Activated naive CD4-positive, alpha-beta T cell treated with anti-CD3 and anti-CD28 coated beads, Interleukin-2, amount 10 ng/mL, durations not matched to agents 7 days and 5 days (primary cell): ENCODE measurements at regions not wholly inside any gene's neighbourhood (a gene's known extent, or its start where the extent isn't known, plus 50 kb on each side); places are given as distances from the start of the nearest gene placed in this dataset.
"Not testable (repeated sequence)": the region's sequence is repeated elsewhere in the genome, so short reads cannot be mapped to it uniquely, and the experiment has no call there.

Source experiments
- CTCF ChIA-PET: fragments of 350-600 bp; sonication (Branson Sonifier 250); formaldehyde crosslinking; loops from one replicate; lab custom pipeline; 2021; ENCODE audit warnings: antibody characterized with exemption; lab: Charles Lee
- DNase-seq: peaks from one replicate; pipeline ENCODE4 v3.0.0-alpha.2; 2020
- H3K27ac Mint-ChIP-seq: one replicate; pipeline ENCODE4 v1.8.0; 2021; ENCODE audit warnings: mild to moderate bottlenecking, moderate library complexity, mixed read lengths
- H3K27me3 Mint-ChIP-seq: one replicate; pipeline ENCODE4 v1.8.0; 2021; ENCODE audit warnings: mild to moderate bottlenecking, mixed read lengths
- H3K36me3 Mint-ChIP-seq: one replicate; pipeline ENCODE4 v1.8.0; 2021; ENCODE audit warnings: mixed read lengths
- H3K4me1 Mint-ChIP-seq: one replicate; pipeline ENCODE4 v1.8.0; 2021; ENCODE audit warnings: mixed read lengths
- H3K4me3 Mint-ChIP-seq: one replicate; pipeline ENCODE4 v1.8.0; 2021; ENCODE audit warnings: mild to moderate bottlenecking, moderate library complexity, mixed read lengths
- H3K9me3 Mint-ChIP-seq: one replicate; pipeline ENCODE4 v1.8.0; 2021; ENCODE audit warnings: mixed read lengths

DNA sequence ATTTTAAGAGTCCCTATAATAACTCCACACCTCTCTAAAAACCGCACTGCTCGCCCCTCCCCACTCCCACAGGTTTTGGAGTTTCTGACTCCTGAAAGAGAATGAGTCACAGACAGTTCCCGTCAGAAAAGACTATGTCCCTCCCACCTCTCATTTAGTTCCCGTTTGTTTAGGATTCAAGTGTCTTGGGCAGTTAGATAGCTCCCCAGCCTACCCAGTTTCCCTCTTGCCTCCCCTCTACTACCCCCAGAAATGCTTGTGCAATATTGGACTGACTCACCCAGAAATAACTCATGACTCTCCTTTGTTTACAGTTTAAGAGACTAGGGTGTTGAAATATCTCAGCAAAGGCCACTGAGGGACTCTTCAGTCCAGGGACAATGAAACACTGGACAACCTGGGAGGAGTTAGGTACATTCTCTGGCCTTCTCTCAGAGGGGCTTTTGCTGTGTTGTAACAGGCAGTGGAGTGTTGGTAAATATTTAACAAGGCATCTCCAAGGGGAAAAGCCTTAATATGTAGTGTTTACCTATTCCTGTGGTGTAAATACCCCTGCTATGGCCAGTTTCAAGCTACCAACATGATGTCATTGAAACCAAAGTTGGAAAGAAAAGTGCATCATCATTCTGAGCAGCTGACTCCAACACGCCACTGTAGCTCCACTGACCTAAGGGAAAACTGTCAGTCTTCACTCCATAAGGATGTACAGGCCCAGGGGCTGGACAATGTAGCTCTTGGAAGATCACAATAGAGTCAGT, 96.1 kb upstream of the CHD2 start:
- no peaks in the 10 kb centered on the region for H3K9me3 Mint-ChIP-seq
- DNase-seq, result peak; percentile 58
- no peak overlapping the region for H3K4me3 Mint-ChIP-seq
- CTCF ChIA-PET, result interaction anchor here (0.6 to 5.0 kb wide), 4 partner anchors 103 to 214 kb away, joined by 3 to 26 read pairs (median 4); no protein-coding TSS in a partner anchor
- peaks cover 9% of the 10 kb centered on the region for H3K36me3 Mint-ChIP-seq
- H3K4me1 Mint-ChIP-seq, result peaks cover 47% of the 10 kb centered on the region
- H3K27ac Mint-ChIP-seq, result peak overlapping the region; percentile 1
- H3K27me3 Mint-ChIP-seq, result no peaks in the 10 kb centered on the region

DNA sequence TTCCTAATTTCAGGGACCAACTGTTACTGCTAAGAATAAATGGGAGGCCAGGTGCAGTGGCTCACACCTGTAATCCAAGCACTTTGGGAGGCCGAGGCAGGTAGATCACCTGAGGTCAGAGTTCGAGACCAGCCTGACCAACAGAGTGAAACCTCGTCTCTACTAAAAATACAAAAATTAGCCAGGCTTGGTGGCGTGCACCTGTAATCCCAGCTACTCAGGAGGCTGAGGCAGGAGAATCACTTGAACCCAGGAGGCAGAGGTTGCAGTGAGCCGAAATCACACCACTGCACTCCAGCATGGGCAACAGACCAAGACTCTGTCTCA, 95.6 kb upstream of the CHD2 start:
- H3K9me3 Mint-ChIP-seq, H3K27ac Mint-ChIP-seq, H3K4me3 Mint-ChIP-seq, DNase-seq, H3K27me3 Mint-ChIP-seq, H3K36me3 Mint-ChIP-seq: not testable (repeated sequence)
- CTCF ChIA-PET, result interaction anchor here (0.9 to 5.0 kb wide), 4 partner anchors 33 to 113 kb away, joined by 3 to 26 read pairs (median 4); no protein-coding TSS in a partner anchor
- H3K4me1 Mint-ChIP-seq, result peaks cover 49% of the 10 kb centered on the region

DNA sequence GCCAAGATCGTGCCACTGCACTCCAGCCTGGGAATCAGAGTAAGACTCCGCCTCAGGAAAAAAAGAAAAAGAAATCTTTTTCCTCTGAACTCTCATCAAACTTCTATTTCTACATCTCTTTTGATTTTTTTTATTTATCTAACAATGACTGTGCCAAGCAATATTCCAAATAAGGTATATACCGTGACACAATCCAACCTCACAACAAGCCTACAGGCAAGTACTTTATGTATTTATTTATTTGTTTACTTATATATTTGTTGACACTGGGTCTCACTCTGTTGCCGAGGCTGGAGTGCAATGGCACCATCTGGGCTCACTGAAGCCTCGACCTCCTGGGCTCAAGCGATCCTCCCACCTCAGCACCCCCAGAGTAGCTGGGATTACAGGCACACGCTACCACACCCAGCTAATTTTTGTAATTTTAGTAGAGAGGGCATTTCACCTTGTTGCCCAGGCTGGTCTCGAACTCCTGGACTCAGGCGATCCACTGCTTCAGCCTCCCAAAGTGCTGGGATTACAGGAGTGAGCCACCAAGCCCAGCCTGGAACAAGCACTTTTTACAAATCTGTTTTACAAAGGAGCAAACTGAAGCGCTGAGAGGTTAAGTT, 94.9 kb upstream of the CHD2 start:
- Mint-ChIP-seq H3K27ac (no peak overlapping the region), H3K36me3 (peaks cover 7% of the 10 kb centered on the region), H3K27me3 (no peaks in the 10 kb centered on the region), H3K9me3 (no peaks in the 10 kb centered on the region), H3K4me3 (no peak overlapping the region), H3K4me1 (peaks cover 45% of the 10 kb centered on the region)
- no peak for DNase-seq
- CTCF ChIA-PET, result interaction anchor here (0.9 to 5.0 kb wide), 6 partner anchors 8 to 113 kb away, joined by 3 to 26 read pairs (median 5); partner anchors contain the start of gene CHD2

DNA sequence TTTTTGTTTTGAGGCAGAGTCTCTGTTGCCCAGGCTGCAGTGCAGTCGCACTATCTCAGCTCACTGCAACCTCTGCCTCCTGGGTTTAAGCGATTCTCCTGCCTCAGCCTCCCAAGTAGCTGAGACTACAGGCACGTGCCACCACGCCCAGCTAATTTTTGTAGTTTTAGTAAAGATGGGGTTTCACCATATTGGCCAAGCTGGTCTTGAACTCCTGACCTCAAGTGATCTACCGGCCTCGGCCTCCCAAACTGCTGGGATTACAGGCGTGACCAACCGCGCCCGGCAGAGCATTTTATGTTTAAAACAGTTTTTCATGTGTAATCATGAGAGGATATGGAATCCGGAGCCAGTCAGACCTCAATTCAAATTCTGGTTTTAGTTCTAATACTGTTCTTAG, 94.0 kb upstream of the CHD2 start:
- H3K4me3 Mint-ChIP-seq, result peak overlapping the region; percentile 33

DNA sequence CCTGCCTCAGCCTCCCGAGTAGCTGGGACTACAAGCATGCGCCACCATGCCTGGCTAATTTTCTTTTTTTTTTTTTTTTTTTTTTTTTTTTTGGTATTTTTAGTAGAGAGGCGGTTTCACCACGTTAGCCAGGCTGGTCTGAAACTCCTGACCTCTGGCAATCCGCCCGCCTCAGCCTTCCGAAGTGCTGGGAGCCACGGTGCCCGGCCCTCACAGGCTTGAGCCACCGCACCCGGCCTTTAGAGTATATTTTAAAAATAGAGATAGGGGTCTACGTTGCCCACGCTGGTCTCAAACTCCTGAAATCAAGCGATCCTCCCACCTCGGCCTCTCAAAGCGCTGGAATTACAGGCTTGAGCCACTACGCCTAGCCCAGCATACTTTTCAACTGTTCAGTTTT, 93.4 kb upstream of the CHD2 start:
- CTCF ChIA-PET, result interaction anchor here (0.7 to 1.9 kb wide), 2 partner anchors 10 to 222 kb away, joined by 5 to 12 read pairs; no protein-coding TSS in a partner anchor
- Mint-ChIP-seq H3K27ac (no peak overlapping the region), H3K4me3 (no peak overlapping the region), H3K9me3 (no peaks in the 10 kb centered on the region), H3K36me3 (peaks cover 4% of the 10 kb centered on the region), H3K27me3 (no peaks in the 10 kb centered on the region), H3K4me1 (peaks cover 51% of the 10 kb centered on the region)
- DNase-seq, result no peak

More for the DNA sequence above, 94.0 kb upstream of the CHD2 start:
- not testable (repeated sequence) for H3K27me3 Mint-ChIP-seq, DNase-seq, H3K36me3 Mint-ChIP-seq, H3K9me3 Mint-ChIP-seq
- peaks cover 49% of the 10 kb centered on the region for H3K4me1 Mint-ChIP-seq
- H3K27ac Mint-ChIP-seq, result peak overlapping the region; percentile 69
- CTCF ChIA-PET, result interaction anchor here (0.8 to 5.0 kb wide), 6 partner anchors 9 to 112 kb away, joined by 3 to 26 read pairs (median 5); partner anchors contain the start of gene CHD2

DNA sequence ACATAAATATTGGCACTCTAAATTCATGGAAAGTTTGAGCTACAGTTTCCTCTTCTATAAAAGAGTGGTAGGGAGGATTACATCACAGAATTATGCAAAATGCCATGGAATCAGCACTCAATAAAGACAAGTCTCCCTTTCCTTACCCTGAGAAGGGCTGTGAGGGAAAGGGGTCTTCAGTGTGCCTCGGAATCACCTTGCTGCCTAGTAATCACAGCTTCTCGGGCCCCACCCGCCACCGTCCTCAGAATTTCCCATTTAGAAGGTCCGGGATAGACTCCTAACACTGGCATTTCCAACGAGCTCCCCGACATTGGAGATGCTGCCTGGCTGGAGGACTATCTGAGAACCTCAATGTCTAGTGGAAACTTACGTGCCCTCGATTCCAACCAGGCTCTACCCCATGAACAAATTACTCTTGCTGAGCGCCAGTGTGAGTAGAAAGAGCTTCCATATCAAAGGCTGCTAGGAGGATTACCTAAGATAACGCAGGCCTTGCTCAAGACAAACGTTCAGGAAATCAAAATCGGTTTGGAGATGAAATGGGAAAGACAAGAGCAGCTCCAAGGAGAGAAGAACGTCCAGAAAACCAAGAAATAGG, 92.1 kb upstream of the CHD2 start:
- no peaks in the 10 kb centered on the region for H3K9me3 Mint-ChIP-seq
- H3K4me3 Mint-ChIP-seq, result peak overlapping the region; percentile 81
- H3K36me3 Mint-ChIP-seq, result peaks cover 3% of the 10 kb centered on the region
- H3K27ac Mint-ChIP-seq, result peak overlapping the region; percentile 99
- peaks cover 59% of the 10 kb centered on the region for H3K4me1 Mint-ChIP-seq
- DNase-seq, result peak; percentile 27
- CTCF ChIA-PET, result interaction anchor here (0.8 to 6.6 kb wide), 18 partner anchors 10 to 118 kb away, joined by 3 to 54 read pairs (median 5); partner anchors contain the start of gene CHD2
- H3K27me3 Mint-ChIP-seq, result no peaks in the 10 kb centered on the region

DNA sequence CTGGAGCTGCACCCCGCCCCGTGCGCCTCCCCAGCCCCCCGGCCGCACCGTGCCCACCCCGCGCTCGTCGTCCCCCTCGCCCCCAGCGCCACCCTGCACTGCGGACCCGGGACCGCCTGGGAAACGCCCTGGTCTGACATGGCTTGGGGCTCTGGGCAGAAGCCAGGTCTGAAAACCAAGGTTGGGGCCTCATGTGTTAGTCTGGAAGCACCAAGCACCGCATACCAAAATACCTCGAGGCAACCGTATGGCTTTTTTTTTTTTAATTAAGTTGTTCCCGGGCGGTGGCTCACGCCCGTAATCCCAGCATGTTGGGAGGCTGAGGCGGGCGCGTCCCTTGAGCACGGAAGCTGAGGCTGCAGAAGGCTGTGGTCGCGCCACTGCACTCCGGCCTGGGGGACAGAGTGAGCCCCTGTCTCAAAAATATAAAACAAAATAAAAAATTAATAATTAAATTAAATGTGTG, 91.5 kb upstream of the CHD2 start:
- DNase-seq, result no peak
- CTCF ChIA-PET, result interaction anchor here (0.8 to 6.6 kb wide), 19 partner anchors 11 to 117 kb away, joined by 3 to 54 read pairs (median 5); partner anchors contain the start of gene CHD2
- Mint-ChIP-seq H3K9me3 (no peaks in the 10 kb centered on the region), H3K4me3 (peak overlapping the region; percentile 81), H3K36me3 (peaks cover 2% of the 10 kb centered on the region), H3K27me3 (no peaks in the 10 kb centered on the region), H3K27ac (peak overlapping the region; percentile 99), H3K4me1 (peaks cover 59% of the 10 kb centered on the region)

DNA sequence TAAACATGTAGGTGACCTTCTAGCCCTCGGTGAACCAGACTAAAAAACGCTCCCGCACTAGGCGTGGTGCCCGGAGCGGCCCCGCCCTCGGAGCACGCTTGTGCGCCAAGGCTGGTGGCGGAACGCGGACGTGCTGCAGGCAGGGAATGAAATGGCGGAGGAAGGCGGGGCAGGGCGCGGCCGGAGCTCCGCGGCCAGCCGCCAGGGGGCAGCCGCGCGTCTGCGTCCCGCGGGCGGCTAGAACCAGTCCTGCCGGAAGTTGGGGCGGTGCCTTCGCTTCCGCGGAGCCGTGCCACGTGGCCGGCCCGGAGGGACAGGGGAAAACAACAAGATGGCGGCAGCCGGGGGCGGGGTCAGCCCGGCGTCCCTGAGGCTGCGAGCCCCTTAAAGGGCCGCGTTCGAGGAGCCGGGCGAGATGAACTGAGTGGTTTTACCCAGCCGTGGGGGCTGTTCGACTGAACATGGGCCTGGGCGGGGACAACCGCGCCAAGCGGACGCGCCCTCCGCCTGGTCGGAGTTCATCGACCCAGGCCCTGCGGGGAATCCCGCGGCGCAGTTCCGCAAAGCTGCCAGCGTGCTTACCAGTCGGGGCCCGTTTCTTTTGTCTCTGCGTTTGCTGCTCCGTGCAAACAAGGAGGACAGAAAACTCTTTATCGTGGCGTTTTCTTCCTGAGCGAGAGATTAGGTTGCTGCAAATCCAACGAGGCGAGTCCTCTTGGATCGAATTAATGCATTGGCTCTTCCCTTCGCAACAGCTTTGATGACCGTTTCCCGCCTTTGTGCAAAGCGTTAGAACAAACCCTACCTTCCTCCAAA, 90.9 kb upstream of the CHD2 start:
- peaks cover 2% of the 10 kb centered on the region for H3K36me3 Mint-ChIP-seq
- peaks cover 59% of the 10 kb centered on the region for H3K4me1 Mint-ChIP-seq
- peak overlapping the region; percentile 99 for H3K27ac Mint-ChIP-seq
- H3K4me3 Mint-ChIP-seq, result peak overlapping the region; percentile 81
- DNase-seq, result peak; percentile 99
- H3K9me3 Mint-ChIP-seq, result no peaks in the 10 kb centered on the region
- CTCF ChIA-PET, result interaction anchor here (0.8 to 6.6 kb wide), 15 partner anchors 10 to 112 kb away, joined by 3 to 54 read pairs (median 9); partner anchors contain the start of gene CHD2
- no peaks in the 10 kb centered on the region for H3K27me3 Mint-ChIP-seq

DNA sequence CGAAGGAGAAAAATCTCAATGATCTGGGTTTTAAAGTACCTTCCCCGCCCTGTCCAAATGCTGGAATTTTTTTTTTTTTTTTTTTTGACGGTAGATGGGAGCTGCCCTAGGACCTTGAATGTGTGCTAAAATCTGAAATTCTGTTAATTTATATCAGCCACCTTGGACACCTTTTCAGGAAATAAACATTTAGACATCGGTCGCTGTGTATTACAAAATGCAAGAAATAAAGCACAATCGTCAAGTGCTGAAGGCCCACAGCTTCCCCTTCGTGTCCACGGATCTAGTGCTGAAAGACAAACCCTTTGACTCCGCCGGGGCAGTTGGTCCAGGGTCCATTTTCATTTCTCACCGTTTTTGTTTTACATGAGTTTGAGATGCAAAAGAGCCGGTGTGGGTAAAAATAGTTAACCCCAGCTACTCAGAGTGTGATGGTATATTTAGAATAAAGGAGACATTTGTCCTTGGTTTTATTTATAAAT, 90.2 kb upstream of the CHD2 start:
- CTCF ChIA-PET, result interaction anchor here (0.8 to 6.6 kb wide), 11 partner anchors 10 to 106 kb away, joined by 3 to 54 read pairs (median 20); partner anchors contain the start of gene CHD2
- DNase-seq, result peak; percentile 57
- peak overlapping the region; percentile 81 for H3K4me3 Mint-ChIP-seq

DNA sequence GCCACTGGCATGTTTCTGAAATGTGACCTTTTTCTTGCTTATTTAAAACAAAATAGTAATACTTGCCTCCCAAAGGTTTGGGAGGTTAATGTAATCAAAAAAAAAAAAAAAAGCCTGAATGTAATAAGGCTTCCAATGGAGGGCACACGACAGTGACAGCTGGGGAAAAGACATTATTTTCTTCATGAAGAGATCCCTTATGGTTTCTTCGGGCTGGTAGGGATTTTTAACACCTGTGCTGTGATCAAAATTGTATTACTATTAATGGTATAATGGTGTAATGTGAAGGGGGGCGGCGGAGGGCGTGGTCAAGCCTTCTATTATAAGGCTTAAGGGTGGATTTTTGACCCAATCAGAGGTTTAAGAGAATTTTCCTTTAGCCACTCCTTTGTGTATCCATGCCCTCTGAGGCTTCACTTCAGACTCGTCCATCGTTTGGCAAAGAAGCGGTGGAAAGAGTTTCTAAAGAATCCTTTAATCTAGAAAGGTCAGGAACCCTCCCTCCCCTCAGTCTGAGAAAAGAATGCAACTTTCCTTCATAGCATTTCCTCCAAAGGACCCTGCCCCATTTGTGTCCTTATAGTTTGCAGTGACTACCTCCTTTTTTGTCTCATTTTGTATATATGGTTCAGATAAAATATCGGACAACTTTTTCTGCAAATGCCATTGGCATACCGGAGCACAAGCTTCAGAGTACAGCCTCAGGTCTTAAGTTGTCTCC, 89.5 kb upstream of the CHD2 start:
- H3K27me3 Mint-ChIP-seq, result no peaks in the 10 kb centered on the region
- peaks cover 2% of the 10 kb centered on the region for H3K36me3 Mint-ChIP-seq
- peak overlapping the region; percentile 99 for H3K27ac Mint-ChIP-seq
- DNase-seq, result peak; percentile 60
- CTCF ChIA-PET, result interaction anchor here (1.1 to 6.6 kb wide), 7 partner anchors 9 to 107 kb away, joined by 3 to 54 read pairs (median 22); no protein-coding TSS in a partner anchor
- no peaks in the 10 kb centered on the region for H3K9me3 Mint-ChIP-seq
- peak overlapping the region; percentile 81 for H3K4me3 Mint-ChIP-seq
- peaks cover 63% of the 10 kb centered on the region for H3K4me1 Mint-ChIP-seq

More for the DNA sequence above, 90.2 kb upstream of the CHD2 start:
- Mint-ChIP-seq H3K27me3 (no peaks in the 10 kb centered on the region), H3K9me3 (no peaks in the 10 kb centered on the region), H3K36me3 (peaks cover 2% of the 10 kb centered on the region), H3K4me1 (peaks cover 62% of the 10 kb centered on the region), H3K27ac (peak overlapping the region; percentile 99)

DNA sequence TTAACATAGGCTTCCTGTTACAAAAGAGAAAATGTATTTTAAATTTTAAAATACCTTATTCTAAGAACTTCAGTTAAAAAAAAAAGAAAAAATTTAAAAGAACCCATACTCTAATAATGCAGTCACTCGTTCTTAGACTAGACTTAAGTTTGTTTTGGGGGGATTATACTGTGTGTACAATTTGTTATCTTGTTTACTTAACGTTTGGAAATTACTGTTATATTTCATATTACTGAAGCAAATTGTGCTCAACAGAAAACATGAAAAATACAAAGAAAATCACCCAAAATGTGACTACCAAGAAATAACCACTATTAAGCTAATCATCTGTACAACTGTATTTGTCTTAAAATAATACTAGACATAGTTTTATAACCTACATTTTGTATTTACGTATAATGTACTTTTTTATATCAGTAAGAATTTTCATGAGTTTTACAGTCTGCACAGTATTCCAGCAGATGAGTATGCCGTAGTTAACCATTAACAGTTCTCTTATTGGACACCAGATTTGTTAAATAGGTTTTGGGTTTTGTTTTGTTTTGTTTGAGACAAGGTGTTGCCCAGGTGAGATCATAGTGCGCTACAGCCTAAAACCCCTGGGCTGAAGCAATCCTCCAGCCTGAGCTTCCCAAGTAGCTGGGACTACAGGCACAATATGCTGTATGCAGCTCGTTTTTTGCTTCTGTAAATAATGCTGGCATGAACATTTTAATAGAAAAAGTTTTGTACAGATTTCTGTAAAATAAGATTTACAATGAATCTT, 88.8 kb upstream of the CHD2 start:
- H3K9me3 Mint-ChIP-seq, result no peaks in the 10 kb centered on the region
- H3K27me3 Mint-ChIP-seq, result no peaks in the 10 kb centered on the region
- H3K36me3 Mint-ChIP-seq, result peaks cover 1% of the 10 kb centered on the region
- H3K4me1 Mint-ChIP-seq, result peaks cover 62% of the 10 kb centered on the region
- CTCF ChIA-PET, result interaction anchor here (1.1 to 6.6 kb wide), 7 partner anchors 8 to 107 kb away, joined by 3 to 45 read pairs (median 7); no protein-coding TSS in a partner anchor
- peak; percentile 34 for DNase-seq
- H3K27ac Mint-ChIP-seq, result peak overlapping the region; percentile 99
- peak overlapping the region; percentile 81 for H3K4me3 Mint-ChIP-seq

DNA sequence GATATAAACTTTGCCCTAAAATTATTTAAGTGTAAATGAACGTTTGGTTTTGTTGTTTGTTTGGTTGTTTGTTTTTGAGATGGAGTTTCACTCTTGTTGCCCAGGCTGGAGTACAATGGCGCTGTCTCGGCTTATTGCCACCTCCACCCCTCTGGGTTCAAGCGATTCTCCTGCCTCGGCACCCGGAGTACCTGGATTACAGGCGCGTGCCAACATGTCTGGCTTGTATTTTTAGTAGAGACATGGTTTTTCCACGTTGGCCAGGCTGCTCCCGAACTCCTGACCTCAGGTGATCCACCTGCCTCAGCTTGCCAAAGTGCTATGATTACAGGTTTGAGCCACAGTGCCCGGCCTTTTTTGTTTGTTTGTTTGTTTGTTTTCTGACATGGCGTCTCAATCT, 87.9 kb upstream of the CHD2 start:
- Mint-ChIP-seq H3K27ac (peak overlapping the region; percentile 99), H3K27me3 (no peaks in the 10 kb centered on the region), H3K9me3 (no peaks in the 10 kb centered on the region), H3K4me3 (peak overlapping the region; percentile 33), H3K4me1 (peaks cover 62% of the 10 kb centered on the region), H3K36me3 (no peaks in the 10 kb centered on the region)
- CTCF ChIA-PET, result interaction anchor here (1.1 to 6.6 kb wide), 5 partner anchors 10 to 106 kb away, joined by 3 to 45 read pairs (median 7); no protein-coding TSS in a partner anchor
- no peak for DNase-seq
